Fibroblast of pulmonary artery (primary cell): ENCODE measurements at regions not wholly inside any gene's neighbourhood (a gene's known extent, or its start where the extent isn't known, plus 50 kb on each side); places are given as distances from the start of the nearest gene placed in this dataset.

Experiments
- DNase-seq: peaks from one replicate; pipeline ENCODE4 v3.0.0-alpha.2; 2010; ENCODE audit warnings: low read depth
- H3K4me3 ChIP-seq: replicated peaks from 2 replicates; pipeline ENCODE4 v1.5.1; 2011; ENCODE audit warnings: low read depth, mild to moderate bottlenecking, control low read depth, low read length, moderate library complexity
- TF ChIP-seq, protein P1 (sequence below): IDR thresholded peaks from 2 replicates; pipeline ENCODE4 v1.5.1; 2011; ENCODE audit warnings: mild to moderate bottlenecking, control low read depth, low read length, inconsistent platforms; ENCODE audit errors: missing control alignments

DNA sequence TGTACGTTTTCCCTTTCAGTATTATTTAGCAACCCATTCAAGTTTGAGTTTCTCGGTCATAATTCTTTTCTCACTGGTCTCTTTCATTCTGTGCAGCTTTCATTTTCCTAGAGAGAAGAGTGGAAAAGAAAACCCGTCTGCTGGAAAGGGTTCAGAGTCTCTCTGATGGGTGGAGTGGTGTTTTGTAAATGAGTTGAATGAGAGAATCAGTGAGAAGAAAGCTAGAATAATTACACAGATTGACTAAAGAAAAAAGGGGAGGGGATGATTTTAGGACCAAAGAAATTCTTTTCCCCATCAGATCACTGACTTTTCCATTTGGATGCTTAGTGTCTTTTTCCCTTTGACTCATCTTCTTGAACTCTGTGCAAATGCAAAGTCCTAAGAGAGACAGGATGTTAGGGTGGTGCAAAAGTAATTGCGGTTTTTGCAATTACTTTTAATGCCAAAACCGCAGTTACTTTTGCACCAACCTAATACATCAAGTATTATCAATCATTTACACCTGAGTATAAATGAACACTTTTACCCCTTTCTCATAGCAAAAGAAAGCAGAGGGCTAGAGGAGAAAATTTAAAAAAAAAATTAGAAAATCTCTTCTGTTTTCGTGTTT is 242.1 kb upstream of the SP4 start:
- TF ChIP-seq, protein P1, sequence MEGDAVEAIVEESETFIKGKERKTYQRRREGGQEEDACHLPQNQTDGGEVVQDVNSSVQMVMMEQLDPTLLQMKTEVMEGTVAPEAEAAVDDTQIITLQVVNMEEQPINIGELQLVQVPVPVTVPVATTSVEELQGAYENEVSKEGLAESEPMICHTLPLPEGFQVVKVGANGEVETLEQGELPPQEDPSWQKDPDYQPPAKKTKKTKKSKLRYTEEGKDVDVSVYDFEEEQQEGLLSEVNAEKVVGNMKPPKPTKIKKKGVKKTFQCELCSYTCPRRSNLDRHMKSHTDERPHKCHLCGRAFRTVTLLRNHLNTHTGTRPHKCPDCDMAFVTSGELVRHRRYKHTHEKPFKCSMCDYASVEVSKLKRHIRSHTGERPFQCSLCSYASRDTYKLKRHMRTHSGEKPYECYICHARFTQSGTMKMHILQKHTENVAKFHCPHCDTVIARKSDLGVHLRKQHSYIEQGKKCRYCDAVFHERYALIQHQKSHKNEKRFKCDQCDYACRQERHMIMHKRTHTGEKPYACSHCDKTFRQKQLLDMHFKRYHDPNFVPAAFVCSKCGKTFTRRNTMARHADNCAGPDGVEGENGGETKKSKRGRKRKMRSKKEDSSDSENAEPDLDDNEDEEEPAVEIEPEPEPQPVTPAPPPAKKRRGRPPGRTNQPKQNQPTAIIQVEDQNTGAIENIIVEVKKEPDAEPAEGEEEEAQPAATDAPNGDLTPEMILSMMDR, result no peak
- DNase-seq, result no peak
- no peak overlapping the region for H3K4me3 ChIP-seq

DNA sequence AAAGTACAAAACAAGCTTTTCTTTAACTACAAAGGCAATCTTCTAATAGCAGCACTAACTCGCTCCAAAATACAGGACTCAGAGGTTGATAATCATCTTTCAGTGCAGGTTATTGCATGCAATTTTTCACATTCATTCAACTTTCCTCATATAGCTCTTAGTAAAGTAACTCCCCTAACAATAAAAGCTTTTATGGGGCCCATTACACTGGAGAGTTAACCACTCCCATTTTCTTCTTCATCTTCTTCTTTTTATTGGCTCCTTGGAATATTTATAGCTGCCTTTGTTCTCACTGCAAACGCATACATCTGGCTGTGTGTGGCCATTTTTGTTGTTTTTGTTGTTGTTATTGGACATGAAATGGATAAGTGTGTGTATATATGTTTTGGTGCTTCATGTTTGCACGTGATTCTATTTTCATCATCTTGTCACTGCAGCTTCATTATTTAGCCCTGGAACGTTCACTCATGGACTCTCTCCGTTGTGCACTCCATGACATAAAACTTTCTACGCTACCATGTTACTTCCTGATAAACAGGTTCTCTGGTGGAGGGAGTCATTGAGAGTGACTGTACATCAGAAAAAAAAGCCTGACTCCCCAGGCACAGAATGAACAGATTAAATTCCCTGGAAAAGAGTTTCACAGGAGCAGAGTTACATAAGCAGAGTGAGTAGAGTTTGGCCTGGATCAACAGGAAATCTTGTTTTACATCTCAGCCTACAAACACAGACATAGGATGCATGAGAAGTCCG is 236.4 kb upstream of the SP4 start:
- DNase-seq, result no peak
- TF ChIP-seq, protein P1, result no peak
- H3K4me3 ChIP-seq, result no peak overlapping the region

DNA sequence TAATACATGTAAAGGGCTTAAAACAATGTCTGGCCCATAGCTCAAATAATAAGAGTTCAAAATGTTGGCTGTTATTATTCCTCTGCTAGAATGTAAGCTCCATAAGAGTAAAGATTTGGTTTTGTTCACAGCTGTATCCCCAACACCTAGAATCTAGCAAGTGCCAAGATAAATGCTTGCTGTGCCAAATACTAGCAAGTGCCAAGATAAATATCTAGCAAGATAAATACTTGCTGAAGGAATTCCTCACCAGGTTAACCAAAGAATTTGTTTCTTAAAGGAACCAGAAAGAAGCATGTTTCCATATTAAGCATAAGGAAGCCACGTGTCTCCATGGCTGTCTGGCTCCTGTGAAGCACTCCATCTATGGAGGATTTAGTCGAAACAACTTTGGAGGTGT is 235.2 kb upstream of the SP4 start:
- H3K4me3 ChIP-seq, result no peak overlapping the region
- TF ChIP-seq, protein P1, result no peak
- DNase-seq, result no peak

DNA sequence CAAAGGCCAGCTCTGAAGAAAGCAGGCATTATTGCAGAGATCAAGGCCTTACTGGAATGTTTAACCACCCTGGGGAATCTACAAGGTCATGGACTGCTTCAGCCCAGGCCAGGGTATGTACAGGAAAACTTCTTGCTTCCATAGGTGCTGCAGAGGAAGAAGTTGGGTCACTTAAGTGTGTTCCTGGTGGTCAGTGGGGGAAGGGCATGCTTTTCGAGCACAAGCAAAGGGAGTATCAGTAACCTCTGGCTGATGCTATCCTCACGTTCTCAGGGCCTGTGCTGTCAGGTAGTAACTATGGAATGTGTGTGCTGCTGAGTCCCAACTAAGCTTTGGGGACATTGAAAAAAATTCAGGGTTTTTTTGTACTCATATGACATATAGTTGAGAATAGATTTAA is 234.0 kb upstream of the SP4 start:
- DNase-seq, result no peak
- no peak overlapping the region for H3K4me3 ChIP-seq
- TF ChIP-seq, protein P1, result no peak

DNA sequence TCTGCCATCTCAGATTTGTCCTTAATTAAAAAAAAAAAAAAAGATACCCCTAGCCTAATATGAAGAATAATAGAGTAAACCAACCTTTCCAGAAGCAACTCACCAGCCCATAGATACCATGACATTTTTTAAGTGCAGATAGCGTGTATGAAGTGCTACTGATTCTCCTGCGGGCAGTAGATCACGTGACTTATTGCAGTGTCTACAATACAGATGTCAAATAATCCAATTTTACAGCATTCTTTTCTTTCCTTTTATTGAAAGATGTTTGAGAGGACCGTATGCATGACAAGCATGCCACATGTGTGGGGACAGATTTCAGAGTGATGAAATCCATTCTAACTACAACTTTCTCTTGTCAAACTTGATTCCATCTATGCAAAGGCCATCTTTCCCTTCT is 232.9 kb upstream of the SP4 start:
- TF ChIP-seq, protein P1, result no peak
- no peak for DNase-seq
- no peak overlapping the region for H3K4me3 ChIP-seq

DNA sequence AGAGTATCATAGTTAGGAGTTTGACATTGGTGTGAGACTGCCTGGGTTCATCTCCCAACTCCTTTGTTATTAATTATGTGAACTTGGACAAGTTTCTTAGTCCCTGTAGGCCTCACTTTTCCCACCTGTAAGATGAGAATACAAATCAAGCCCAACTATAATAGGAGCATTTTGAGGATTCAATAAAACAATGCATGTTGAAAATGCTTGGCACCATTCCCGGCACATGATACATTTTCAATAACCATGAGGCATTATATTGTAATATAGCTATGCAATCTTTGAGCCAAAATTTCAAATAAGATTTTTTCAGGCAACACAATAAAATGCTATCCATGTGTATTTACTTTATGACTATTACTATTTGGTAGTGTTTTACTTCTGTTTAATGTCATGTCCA is 229.0 kb upstream of the SP4 start:
- TF ChIP-seq, protein P1, result no peak
- no peak overlapping the region for H3K4me3 ChIP-seq
- DNase-seq, result no peak

DNA sequence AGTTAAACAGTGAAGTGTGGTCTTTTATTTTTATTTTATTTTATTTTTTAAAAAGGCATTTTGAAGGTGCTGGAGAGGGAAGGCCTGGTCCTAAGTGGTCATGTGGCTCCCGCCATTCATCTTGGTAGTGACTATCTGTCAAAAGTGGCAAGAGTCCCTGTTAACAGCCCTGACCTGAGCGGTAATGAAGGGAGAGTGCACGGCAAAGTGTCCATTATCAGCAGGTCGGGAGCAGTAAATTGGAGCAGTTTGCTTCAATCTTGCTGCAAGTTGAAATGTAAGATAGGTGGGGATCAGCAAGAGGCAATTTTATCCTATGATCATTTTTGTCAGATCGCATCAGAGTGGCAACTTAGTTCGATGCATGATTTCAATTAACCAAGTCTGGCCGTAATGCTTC is 227.4 kb upstream of the SP4 start:
- H3K4me3 ChIP-seq, result no peak overlapping the region
- no peak for DNase-seq
- TF ChIP-seq, protein P1, result no peak
